HG02571 (cell line): ENCODE measurements at regions not wholly inside any gene's neighbourhood (a gene's known extent, or its start where the extent isn't known, plus 50 kb on each side); places are given as distances from the start of the nearest gene placed in this dataset.

ENCODE experiments used
- ATAC-seq: cut with Tn5 transposase; IDR thresholded peaks from one replicate; pipeline ENCODE4 v1.9.1; 2021; ENCODE audit warnings: mild to moderate bottlenecking, moderate library complexity; ENCODE audit not compliant: unreplicated experiment

GRCh38 chr9:28688172-28688571, 1114.9 kb upstream of the C9orf72 start:
- no peak for ATAC-seq

GRCh38 chr9:28692012-28692411, 1118.7 kb upstream of the C9orf72 start:
- ATAC-seq, result no peak

GRCh38 chr9:28696960-28697359, 1123.7 kb upstream of the C9orf72 start:
- ATAC-seq, result no peak

- no peak for ATAC-seq
Measured at GRCh38 chr9:28699632-28700031, 1126.4 kb upstream of the C9orf72 start.

GRCh38 chr9:28707616-28708015, 1134.3 kb upstream of the C9orf72 start:
- ATAC-seq, result no peak

- no peak for ATAC-seq
Measured at GRCh38 chr9:28714188-28714587, 1140.9 kb upstream of the C9orf72 start.

- no peak for ATAC-seq
Measured at GRCh38 chr9:28718226-28718625, 1144.9 kb upstream of the C9orf72 start.

- ATAC-seq, result no peak
Measured at GRCh38 chr9:28720746-28721145, 1147.5 kb upstream of the C9orf72 start.

- ATAC-seq, result no peak
Measured at GRCh38 chr9:28730111-28730510, 1156.8 kb upstream of the C9orf72 start.

GRCh38 chr9:28735738-28736342, 1162.6 kb upstream of the C9orf72 start:
- no peak for ATAC-seq

- no peak for ATAC-seq
Measured at GRCh38 chr9:28741459-28741858, 1168.2 kb upstream of the C9orf72 start.

GRCh38 chr9:28747351-28747985, 1174.2 kb upstream of the C9orf72 start:
- no peak for ATAC-seq

GRCh38 chr9:28750136-28750535, 1176.9 kb upstream of the C9orf72 start:
- no peak for ATAC-seq

GRCh38 chr9:28758341-28758740, 1185.1 kb upstream of the C9orf72 start:
- ATAC-seq, result no peak

- no peak for ATAC-seq
Measured at GRCh38 chr9:28758971-28759370, 1185.7 kb upstream of the C9orf72 start.

- ATAC-seq, result no peak
Measured at GRCh38 chr9:28762167-28762566, 1188.9 kb upstream of the C9orf72 start.

- no peak for ATAC-seq
Measured at GRCh38 chr9:28764532-28764931, 1191.3 kb upstream of the C9orf72 start.

GRCh38 chr9:28770226-28770625, 1196.9 kb upstream of the C9orf72 start:
- ATAC-seq, result no peak

- no peak for ATAC-seq
Measured at GRCh38 chr9:28770827-28771226, 1197.5 kb upstream of the C9orf72 start.

GRCh38 chr9:28774433-28775235, 1201.4 kb upstream of the C9orf72 start:
- ATAC-seq, result no peak

- ATAC-seq, result no peak
Measured at GRCh38 chr9:28779243-28779642, 1206.0 kb upstream of the C9orf72 start.

GRCh38 chr9:28781481-28781880, 1208.2 kb upstream of the C9orf72 start:
- no peak for ATAC-seq
